Dermis blood vessel endothelial cell (primary cell): ENCODE measurements at regions not wholly inside any gene's neighbourhood (a gene's known extent, or its start where the extent isn't known, plus 50 kb on each side); places are given as distances from the start of the nearest gene placed in this dataset.

ENCODE experiments used
- DNase-seq: peaks from one replicate; pipeline ENCODE4 v3.0.0; 2010

- no peak for DNase-seq
These were observed 188.6 kb upstream of the SH3BP4 start for GRCh38 chr2:234763002-234763873.

GRCh38 chr2:234761910-234762309, 189.9 kb upstream of the SH3BP4 start:
- DNase-seq = no peak

DNA sequence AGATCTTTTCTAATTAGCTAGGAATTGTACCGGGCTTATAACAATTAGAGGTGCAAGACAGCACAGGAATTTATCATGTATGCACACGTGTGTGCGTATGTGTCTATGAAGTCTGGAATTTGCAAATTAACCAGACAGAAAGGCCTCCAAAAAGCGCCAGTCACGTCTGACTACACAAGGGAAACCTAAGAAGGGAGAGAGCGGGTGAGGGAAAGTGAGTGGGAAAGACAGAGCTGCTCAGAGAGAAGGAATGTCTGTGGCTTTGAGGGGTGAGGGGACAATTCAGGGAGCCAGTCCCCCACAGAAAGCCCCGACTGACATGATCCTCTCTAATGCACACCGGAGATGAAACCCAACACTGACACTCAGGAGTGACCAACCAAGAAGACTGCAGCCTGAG, 197.7 kb upstream of the SH3BP4 start:
- no peak for DNase-seq

- no peak for DNase-seq
These were observed 198.1 kb upstream of the SH3BP4 start for GRCh38 chr2:234753701-234754100.

- no peak for DNase-seq
These were observed 198.9 kb upstream of the SH3BP4 start for GRCh38 chr2:234752966-234753365.

- peak; percentile 8 for DNase-seq
These were observed 200.4 kb upstream of the SH3BP4 start for GRCh38 chr2:234751275-234751973.

DNA sequence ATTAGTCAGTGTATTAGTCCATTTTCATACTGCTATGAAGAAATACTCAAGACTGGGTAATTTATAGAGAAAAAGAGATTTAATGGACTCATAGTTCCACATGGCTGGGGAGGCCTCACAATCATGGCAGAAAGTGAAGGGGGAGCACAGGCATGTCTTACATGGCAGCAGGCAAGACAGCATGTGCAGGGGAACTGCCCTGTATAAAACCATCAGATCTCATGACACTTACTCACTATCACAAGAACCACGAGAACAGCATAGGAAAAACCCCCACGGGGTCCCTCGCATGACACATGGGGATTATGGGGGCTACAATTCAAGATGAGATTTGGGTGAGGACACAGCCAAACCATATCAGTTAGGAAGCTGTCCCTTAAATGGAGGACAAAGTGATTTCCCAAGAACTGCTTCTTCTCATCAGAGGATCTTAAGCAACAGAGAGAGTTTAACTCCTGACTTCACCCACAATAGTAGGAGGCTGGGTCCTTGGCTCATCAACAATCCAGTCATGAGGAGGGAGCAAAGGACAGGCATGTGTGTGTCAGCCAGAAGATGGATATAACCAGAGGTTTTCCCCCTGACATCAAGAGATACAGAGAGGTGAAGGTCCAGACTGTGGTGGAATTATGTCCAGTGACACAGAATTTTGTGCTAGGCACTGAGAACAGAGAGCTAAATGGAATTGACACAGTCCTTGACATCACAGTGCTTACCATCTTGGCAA, 203.8 kb upstream of the SH3BP4 start:
- no peak for DNase-seq

GRCh38 chr2:234747032-234747431, 204.8 kb upstream of the SH3BP4 start:
- DNase-seq = no peak

- DNase-seq = peak; percentile 19
These were observed 206.5 kb upstream of the SH3BP4 start for GRCh38 chr2:234745347-234745746.

DNA sequence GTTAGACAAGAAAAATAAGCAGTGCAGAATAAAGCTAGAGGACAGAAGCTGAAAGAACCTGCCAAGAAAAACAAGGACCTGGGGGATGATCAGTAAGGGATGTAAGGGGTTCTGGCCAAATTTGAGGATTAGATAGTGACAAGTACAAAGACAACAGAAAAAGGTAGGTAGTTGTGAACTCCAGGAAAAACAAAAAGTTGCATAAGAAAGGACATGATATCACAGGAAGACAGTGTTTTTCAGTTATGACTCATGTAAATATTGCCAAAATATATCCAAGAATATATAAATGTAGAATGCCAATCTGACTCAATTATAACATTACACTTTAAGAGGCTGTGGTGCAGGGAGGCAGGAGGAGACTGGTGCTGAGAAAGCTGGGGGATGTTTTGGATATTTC, 209.8 kb upstream of the SH3BP4 start:
- no peak for DNase-seq

DNA sequence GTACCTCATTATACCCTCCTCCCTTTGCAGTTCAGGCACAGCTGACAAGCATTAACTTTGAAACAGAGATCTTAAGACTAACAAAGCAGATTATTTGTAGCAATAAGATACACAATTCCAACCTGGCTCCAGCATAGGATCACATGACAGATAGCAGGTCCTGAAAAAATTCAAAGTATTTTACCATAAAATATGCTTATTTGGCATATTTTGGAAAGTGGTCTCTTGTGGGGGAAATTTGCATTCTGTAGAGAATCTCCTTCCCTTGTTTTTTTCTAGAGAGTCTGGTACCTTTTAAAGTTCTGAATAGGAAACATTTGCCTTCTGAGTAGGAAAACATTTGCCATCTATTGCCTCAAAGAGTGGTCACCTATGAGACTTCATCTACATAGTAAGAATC, 212.8 kb upstream of the SH3BP4 start:
- DNase-seq = no peak

- no peak for DNase-seq
These were observed 216.0 kb upstream of the SH3BP4 start for GRCh38 chr2:234735829-234736228.

GRCh38 chr2:234733795-234734600, 217.8 kb upstream of the SH3BP4 start:
- DNase-seq = no peak

DNA sequence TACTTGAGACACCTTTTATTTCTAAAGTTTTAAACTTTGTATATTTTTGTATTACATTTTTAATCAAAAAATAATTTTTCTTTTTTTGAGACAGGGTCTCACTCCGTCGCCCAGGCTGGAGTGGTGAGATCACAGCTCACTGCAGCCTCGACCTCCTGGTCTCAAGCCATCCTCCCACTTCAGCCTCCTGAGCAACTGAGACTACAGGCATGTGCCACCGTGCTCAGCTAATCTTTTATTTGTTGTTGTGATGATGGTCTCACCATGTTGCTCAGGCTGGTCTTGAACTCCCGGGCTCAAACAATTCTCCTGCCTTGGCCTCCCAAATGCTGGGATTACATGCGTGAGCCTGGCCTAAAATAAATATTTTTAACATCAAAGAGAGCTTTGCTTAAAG, 218.7 kb upstream of the SH3BP4 start:
- no peak for DNase-seq

DNA sequence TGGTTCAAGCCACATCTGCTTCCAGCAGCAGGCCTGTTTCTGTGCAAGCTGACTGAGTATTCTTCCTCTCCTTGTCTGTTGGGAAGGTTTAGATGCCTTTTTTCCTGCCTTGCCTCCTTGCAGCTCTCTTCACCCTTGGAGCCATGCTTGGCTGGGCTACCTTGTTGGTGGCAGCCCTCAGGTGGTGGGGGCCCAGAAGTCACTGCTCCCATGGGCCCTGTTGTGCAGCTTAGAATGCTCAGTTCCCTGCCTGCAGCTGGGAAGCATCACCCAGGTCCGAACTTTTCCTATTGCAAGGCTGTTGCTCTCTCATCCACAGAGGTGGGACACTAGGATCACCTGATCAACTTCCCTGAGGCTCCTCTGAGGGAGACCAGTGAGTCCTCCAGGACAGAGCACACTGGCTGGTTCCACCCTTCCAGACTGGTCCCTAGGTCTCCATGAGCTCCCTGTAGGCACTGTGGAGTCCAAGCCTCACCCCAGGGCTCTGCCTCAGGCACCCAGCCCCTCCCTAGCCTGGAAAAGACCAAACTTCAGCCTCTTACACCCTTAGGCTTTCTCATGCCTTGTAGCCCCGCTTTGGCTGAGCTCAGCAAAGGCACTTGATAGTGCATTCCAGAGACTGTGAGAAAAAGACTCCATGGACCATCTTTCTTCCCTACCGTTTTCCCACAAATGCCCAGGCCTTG, 219.3 kb upstream of the SH3BP4 start:
- no peak for DNase-seq

- DNase-seq = no peak
These were observed 220.6 kb upstream of the SH3BP4 start for GRCh38 chr2:234731236-234731635.

GRCh38 chr2:234730066-234730640, 221.7 kb upstream of the SH3BP4 start:
- DNase-seq = no peak

- DNase-seq = no peak
These were observed 226.1 kb upstream of the SH3BP4 start for GRCh38 chr2:234725528-234726264.

DNA sequence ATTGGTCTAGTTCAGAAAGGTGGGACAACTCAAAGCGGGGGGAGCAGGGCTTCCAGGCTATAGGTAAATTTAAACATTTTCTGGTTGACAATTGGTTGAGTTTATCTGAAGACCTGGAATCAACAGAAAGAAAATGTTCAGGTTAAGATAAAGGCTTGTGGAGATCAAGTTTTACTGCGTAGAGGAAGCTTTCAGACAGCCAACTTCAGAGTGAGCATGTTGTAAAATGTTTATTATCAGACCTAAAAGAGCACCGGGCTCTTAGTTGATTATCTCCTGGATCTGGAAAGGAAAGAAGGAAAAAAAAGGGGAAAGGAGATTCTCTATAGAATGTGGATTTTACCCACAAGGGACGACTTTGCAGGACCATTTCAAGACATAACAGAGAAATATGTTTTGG, 227.0 kb upstream of the SH3BP4 start:
- DNase-seq = no peak

DNA sequence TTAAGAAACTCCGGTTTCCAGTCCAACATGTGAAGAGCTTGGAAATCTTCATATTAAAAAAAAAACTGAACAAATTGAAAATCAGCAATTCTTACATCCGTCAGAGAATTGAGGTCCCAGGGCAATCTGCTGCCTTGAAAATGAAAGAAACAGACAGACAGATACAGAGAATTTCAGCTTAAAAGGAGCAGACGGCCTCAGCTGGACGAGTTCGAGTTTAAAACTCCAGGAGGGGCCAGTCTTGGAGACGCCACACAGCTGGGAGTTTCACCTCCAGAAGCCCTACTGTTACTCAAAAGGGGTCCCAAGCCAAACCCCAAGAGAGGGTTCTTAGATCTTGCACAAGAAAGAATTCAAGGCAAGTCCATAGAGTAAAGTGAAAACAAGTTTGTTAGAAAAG, 226.5 kb upstream of the ARL4C start:
- DNase-seq = no peak

DNA sequence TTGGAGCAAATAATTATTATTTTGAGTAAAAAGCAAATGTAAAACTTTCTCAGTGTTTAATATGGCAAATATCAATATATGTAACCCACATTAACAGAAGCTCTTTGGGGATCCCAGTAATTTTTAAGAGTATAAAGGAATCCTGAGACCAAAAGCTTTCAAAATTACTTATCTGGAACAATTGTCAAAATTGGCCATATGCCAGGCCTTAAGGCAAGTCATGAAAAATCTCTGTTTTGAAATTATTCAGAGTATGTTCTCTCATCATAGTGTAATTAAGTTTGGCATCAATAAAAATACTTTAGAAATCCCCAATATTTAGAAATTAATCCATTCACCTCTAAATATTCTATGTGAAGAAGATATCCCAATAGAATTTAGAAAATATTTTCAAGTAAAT, 225.3 kb upstream of the ARL4C start:
- peak; percentile 33 for DNase-seq
